ENCODE measurements at regions not wholly inside any gene's neighbourhood (a gene's known extent, or its start where the extent isn't known, plus 50 kb on each side); places are given as distances from the start of the nearest gene placed in this dataset.

DNA sequence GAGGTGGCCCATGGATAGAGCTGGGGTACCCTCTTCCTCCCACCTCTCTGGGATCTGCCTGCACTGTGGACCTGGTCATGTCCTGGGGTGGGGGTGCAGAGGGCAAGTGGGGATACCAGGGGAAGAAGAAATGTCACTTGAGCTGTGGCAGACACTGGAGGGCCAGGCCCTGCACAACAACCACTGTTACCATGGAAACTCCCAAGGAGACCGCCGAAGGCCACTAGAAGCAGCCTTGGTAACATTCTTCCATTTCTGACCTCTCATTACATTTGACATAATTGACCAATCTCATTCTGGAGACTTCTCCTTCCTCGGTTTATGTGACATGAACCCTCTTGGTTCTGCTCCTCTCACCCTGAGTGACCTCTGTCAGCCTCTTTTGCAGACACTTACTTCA lies 179.9 kb upstream of the SERP2 start:
- DNase-seq = no peak

DNA sequence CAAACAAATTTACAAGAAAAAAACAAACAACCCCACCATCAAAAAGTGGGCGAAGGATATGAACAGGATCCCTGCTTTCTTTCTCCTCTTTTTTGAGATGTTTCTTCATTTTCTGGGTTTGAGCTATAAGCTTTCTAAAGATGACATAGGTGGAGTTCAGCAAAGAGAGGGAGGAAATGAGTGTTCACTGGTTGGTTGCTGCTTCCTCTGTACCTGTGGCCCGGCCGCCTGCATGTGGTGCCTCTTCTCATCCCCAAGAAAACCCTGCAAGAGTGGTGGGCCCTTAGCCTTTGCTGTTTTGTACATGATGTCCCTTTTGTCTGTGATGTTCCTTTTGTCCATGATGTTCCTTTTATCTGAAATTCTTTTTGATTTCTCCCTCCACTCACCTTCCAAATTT lies 178.4 kb upstream of the SERP2 start:
- DNase-seq = no peak

DNA sequence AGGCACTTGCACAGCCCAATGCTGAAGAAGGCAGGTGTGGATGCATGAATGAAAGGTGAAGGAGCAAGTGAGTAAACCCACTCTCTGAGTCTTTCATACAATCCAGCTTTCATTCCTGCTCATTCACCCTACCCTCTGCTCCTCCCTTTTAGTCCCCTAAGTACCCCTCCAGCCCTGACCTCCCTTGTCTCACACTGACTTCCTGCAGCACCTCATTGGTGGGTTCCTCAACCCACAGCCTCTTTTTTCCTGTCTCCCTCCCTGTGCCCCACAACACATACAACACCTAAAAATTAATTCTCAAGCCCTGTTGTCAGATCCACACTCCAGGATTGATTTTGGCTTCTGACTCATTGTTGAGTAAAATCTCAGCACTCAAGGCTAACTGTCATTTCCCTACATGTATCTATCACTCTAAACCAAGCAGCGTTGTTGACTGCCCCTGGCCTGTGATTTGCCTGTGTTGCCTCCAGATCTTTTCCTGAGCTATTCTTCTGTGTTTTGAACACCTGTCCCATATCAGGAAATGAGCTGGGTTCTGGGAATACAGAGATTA lies 177.3 kb upstream of the SERP2 start:
- DNase-seq = no peak

DNA sequence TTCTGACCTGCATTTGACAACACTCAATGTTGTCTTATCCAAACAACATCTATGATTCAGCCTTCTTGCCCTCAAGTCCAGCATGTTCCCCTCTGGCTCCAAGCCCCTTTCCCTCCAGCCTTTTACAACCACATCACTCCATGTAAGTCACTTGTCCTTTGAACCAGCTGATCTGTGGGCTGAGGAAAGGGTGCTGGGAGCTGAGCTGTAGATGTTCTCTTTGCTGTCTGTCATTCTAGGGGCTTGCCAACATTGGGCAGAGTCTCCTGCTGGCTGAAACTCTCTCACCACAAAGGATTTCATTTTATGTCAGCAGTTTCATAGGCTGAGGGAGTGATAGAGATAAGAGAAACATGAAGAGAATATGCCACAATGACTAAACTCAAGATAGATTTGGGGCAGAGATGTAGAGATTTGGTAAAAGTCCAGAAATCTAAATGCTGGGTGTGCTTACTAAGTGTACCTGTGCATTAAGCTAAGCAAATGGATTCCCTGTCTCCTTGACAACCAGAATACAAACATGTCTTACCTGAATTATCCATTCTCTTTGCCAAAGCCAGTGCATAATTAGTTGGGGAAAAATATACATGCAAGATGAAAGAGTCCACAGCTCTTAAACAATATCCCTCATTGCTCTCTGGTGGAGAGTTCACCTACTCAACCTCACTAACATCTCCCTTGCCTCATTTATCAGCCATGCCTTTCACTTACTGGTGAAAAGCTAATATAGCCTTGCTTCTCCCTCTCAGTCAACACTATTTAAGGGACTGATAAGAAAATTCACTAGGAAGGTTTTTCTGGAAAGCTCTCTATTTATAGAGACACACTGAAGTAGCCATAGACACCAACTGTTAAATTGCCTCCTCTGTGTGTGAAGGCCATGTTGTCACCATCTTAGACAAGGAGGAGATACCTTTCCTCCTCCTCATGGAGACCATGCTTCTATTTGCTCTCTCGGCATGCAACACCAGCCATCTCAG lies 175.5 kb upstream of the SERP2 start:
- no peak for DNase-seq

DNA sequence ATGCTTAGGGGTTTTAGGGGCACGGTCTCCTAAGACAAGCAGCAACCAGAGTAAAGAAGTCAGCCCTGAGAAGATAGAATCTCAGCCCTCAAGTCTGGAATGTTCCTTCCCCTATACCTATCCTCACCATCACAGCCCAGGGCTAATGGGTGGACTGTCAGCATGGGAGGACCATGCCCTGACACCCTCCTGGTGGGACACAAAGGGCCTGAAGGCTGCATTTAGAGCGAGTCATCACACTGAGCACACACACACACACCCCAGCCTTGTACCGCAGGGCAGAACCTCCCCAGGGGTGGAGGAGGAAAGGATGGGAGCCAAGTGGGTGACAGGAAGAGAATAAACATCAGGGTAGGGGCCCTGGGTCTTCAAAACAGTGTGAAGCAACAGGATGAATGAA lies 174.8 kb upstream of the SERP2 start:
- no peak for DNase-seq

DNA sequence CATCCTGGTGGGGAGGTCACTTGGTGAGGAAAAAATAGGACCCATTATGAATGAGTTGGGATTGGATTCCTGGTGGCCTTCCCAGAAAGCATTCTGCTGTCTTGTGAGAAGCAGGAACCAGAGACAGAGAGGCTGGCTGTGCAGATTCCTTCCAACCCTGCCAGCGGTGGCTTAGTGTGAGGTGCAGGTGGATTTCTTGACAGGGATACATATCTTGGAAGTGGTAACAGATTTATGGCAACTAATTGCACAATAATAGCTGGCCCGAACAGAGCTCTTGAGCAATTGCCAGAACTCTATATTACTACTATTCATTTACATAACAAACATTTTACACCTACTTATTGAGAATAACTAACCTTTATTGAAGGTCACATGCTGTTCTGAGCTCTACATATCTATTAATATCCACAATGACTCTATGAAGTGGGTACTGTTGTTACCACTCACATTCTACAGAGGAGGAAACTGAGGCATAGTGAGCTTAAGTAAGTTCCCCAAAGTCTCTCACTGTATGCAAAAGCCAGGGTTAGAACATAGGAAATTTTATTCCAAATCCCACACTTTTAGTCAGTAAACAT lies 173.9 kb upstream of the SERP2 start:
- DNase-seq = no peak

DNA sequence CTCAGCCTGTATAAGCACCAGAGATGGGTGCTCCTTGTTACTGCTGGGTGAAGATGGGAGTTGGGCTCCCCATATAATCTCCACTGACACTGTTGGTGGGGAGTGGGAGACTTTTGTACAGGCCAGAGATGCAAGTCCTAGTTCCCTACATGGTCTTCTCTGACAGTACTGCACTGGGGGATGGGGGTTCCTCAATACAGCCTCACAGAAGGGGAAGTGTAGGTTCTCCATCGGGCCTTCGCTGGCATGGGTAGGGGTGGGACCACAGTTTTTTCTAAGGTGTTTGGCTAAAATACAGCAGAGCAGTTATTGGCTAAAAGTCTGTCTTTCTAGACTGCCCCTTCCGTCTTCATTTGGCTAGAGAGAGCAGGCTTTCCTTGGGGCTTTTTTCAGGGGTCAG lies 167.2 kb upstream of the SERP2 start:
- DNase-seq = no peak

DNA sequence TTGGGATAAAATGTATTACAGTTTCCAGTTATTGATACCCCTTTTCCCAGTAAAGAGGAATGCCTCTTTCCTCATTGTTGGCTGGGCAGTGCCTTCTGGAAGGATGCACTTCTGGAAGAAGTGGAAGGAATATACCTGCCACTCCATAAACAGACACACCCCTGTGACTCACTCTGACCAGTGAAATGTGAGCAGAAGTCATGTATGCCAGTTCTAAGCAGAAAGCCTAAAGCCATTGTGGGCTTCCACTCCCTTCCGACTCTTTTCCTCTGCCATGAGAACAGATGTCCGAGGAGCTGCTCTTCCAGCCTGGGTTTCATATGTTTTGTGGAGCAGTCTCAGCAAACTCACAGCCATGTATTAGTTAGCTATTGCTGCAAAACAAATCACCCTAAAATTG lies 166.1 kb upstream of the SERP2 start:
- DNase-seq = no peak

DNA sequence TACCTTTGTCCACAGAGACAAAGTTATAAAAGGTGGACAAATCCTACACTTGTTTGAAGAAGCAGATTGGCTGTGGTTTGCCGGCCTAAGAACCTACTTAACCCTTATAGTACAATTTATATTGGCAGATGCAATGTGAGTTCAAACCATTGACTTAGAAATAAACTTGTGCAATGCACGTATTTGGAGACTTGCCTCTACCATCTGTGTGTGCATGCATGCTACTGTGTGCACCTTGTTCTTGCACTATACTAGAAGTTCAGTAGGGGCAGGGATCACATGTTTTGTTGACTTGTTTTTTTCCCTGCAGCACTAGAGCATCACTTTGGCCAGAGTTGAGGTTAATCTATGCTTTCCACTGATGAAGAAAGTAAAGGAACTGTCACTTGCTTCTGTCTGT lies 163.1 kb upstream of the SERP2 start:
- no peak for DNase-seq

DNA sequence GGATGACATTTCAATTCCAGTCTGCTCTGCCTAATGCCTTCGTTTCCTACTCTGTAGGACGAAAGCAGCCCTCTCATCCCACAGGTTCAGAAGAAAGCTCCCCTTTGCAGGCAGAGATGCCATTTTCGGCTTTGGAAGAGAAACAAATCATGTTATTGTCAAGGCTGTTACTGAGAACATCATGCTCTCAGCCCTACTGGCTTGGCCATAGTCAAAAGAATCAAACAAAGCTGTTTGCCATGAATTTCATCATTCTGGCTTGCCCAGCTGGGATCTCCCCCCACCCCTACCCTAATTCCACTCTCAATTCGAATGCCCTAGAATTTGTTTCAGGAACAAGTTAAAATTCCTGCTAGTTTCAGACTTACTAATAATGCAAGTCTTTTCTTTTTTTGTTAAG lies 162.3 kb upstream of the SERP2 start:
- no peak for DNase-seq

DNA sequence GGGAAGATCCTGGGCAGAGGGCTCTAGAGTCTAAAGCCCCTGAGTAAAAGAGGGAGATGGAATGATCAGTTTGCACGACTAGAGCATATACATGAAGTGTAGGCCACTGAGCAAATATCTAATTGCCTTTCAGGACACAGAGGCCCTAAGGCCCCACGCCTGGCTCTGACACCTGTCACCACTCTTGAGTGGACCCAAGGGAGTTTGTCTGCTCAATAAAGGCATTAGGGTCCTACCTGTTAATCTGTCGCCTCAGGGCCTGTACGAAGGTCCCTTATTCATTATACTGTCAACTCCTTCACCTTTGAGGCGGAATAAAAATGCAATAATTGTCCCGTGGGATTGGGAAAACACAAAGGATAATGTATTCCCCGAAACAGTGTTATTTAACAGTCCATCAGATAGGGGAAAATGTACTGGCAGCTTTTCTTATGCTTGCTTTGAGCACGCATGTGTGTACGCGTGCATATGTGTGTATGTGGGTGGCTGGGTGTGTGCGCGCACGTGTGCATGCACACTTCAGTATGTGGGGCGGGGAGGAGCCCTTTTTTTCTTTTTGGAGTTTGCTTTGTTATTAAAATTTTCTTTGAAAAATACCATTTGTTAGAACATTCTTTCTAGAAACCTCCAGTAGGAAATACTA lies 161.8 kb upstream of the SERP2 start:
- no peak for DNase-seq

DNA sequence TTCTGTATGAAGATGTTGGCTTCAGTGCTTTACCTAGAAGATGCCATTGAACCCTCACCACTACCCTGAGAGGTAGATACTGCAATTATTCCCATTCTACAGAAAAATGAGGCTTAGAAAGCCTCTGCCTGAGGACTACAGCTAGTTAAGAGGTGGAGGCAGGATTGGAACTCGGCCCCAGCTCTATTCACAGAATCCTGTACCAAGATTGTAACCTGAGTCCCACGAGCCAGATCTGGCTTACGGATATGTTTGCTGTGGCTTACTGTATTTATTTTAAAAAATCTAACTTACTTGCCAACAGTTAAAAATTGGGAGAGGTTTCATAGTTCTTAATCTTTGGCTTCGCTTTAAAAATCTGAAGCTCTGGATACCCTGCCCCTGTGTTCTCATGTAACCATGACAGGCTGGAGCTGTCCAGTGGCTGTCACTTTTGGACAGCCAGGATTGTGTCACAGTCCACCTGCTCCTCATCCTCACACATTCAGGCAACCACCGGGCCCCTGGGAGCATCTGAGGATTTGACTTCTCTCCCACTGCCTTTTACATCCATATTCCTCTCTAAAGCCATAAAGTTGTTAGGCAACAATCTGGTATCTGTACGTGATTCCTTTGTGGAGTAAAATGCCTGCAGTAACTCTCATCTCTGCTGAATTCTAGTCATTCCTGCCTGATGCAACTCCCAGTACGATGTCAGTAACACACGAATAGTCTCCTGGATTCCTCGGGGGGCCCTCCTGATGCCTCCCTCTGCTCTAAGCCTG lies 160.8 kb upstream of the SERP2 start:
- DNase-seq = no peak

DNA sequence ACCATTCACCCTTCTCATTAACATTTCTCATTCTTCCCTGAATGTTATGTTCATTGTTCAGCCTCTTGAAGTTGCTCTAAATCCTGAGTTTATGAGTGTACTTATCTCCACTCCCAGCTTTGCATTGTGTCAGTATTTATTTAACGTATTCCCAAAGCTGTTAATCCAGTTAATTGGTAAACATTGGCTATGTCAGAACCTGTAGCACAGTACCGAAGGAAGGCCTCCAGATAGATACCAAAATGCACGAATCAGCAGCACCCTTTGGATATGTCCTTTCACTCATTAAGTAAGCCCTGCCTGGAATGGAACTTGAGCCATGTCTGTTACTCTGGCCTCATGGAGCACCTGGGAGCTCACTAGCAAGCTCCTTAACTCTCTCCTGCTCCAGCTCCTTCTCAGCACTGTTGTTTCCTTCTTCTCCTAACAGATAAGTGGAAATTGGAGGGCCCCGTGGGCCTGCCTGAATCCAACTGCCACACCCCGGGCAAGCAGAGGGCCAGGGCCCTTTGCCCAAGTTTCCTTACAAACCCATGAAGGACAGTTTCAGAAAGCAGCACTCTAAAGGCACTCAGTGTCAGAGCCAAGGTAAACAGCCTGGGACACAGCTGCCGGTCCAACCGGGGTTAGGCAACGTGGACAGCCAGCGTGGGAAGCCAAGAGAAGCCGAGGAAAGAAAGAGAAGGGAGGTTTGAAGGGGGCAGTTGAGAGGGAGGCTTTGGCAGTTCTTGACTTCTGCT lies 155.0 kb upstream of the SERP2 start:
- no peak for DNase-seq

DNA sequence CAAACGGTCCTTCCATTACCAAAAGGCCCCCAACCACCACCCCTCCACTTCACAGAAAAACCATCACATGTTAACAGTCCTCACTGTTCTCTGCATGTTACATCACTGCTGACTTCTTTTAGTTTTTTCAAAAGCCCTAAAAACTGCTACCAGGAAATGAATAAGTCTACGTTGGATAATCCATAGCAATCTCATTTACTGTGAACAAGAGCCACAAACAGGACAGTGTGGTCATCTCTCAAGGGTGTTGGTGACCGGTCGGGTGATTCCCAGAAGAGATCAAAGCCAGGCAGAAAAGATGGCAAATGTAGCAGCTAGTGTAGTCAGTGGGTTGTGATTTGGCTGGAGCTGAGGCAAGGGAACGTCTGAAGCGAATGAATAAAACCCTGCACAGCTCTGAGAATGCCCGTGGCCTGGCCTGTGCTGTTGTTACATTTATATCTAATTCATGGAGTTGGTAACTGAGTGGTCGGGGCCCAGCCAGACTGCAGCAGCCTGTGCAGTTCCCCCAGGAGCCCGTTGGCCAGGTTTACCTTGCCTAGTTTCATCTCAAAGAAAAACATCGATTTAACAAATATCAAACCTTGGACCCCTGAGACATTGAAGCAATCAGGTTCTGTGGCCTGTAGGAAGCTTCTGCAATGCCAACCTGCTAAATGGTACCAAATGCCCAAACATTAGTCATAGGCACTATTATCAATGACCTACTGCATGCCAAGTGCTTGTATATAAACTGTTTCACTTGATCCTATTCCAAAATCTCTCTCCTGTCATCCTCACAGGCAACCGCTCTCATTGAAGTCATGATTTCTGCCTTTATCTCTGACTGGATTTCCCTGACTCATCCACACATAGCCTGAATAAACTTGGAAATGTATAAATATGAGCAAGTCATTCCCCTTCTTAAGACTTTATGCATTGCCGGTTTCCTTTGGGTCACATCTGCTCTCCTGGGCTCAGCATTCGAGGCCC lies 153.8 kb upstream of the SERP2 start:
- no peak for DNase-seq

DNA sequence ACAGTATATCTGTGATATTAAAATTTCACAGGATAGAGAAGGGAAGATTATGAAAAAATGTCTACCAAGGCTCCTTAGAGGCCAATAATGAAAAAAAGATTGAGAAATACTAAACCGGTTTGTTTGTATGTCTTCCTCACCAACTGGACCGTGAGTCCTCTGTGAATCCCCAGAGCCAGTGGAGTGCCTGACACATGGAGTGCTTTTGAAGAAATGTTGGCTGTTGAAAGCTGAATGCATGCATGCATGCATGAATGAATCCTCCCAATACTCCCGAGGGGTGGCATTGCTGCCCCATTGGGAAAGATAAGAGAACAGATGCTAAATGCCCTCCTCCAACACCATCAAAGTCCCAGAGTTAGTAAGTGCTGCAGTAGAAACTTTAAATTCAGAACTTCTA lies 152.7 kb upstream of the SERP2 start:
- no peak for DNase-seq

DNA sequence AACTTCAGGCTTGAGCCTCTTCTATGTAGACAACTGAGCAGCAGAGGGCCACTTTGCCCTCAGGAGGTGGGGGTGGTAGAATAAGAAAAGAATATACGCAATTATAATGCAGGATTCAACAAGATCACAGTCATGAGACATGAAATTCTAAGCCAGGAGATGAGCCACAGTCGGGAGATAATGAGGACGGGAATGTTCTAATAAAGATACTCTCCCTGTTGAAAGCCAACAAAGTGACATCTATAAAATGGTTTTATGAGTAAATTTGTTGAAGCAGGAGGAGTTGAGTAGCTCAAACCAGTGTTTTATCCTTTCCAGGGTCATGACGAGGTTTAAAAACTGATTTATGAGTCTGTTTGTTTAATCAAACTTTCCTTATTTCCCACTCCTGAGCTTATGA lies 152.0 kb upstream of the SERP2 start:
- DNase-seq = no peak

DNA sequence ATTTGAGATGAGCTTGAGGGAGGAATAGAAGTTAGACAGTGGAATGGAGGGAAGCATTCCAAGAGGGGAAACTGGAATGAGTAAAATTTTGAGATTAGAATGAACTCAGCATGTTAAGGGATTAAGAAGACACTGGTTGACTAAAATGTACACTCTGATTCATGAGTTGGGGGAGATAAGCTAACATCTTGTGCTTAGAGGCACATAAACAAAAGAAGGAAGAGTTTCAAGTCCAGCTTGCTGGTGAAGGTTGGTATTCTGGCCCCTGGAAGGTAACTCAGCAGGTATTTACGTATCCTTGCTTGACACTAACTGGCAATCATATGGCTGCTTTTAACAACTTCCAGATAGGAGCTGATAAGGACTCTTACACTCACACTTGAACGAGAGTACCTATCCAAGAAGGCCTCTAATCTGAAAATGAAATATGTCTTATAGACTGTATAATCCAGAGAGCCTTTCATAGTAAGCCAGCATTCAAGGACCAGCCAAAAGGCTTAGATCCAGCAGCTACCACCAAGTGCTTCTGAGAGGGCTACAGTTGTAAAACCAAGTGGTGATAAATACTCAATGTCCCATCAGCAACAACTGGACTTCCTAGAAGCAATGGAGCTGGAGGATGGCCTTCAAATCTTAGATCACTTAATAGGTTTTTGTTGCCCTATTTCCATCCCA lies 149.7 kb upstream of the SERP2 start:
- DNase-seq = no peak

DNA sequence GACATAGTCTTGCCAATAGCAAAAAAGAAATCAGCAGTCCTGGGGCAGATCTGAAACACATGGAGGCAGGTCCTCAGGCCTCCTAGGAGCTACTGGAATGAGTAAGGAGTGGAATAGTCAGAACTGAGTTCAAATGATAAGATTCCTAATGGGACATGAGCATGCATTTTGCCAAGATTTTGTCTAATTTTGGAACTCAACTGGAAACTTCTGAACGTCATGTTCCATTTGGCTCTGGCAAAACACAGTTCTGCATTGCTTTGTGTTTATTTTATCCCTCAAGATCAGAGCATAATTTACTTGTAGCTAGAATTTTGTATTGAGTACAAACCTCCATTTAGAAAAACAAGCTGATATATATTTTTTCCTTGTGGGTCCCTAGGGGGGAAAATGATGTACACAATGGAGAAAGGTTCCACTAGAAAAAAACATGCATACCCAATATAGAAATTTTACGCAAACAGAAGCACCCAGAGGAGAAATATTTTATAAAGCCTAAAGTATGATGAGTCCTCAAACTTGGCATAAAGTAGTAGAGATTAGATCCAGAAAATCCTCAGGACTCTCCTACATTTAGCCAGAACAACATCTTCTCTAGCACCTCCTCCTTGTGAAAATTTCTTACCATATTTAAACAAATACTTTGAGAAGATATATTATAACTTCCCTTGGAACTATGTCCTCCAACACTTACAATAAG lies 149.0 kb upstream of the SERP2 start:
- no peak for DNase-seq

DNA sequence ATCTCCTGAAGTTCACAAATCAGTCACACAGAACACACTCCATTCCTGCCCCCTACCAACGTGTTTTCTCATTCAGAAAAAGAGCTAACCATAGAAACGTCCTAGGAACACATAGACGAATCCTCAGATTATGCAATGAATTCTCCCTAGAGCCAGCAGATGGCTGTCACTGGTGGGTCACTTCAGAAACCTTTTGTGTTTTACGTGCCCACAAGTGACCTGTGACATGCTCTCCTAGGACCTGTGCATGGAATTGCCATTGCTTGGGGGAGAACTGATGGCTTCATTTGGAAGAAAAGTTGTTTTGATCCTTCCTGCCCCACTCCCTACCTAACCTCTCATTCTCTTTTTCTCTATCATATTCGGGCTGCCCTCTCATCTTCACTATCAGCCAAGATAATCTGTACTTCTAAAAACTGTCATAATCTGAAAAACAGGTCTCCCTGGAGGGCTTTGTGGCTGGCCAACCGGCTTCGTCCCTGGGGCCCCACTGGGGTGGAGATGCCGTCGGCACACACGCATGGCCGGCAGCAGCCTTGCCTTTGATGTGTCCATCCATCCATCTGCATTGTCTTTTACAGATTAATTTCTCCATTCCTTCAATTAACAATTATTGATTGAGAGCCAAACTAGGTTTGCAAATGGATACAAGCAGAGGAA lies 144.1 kb upstream of the SERP2 start:
- DNase-seq = no peak

Measured in CD4-positive, alpha-beta T cell treated with Interleukin-4 for 1 hour (primary cell).